Uterus (tissue), 2 donors: ENCODE measurements at regions not wholly inside any gene's neighbourhood (a gene's known extent, or its start where the extent isn't known, plus 50 kb on each side); places are given as distances from the start of the nearest gene placed in this dataset.

Source experiments
- CTCF ChIP-seq, 4 experiments: fragments of 200-600 bp in 2 of 4; fragments of 450-650 bp in 2 of 4; sonication (generic) in 2 of 4; IDR thresholded peaks; one replicate each; pipeline ENCODE4 v1.5.1; 2016 to 2019; ENCODE audit warnings: antibody characterized with exemption in 4 of 4, mild to moderate bottlenecking in 2 of 4, moderate library complexity in 1 of 4
- POLR2A ChIP-seq, 2 donors: fragments of 450-650 bp; IDR thresholded peaks; one replicate each; pipeline ENCODE4 v1.6.1; 2016; ENCODE audit warnings: antibody characterized with exemption in 2 of 2, mild to moderate bottlenecking in 1 of 2, moderate library complexity in 1 of 2

GRCh38 chr7:123285076-123285700, 85.4 kb upstream of the SLC13A1 start:
- TF ChIP-seq CTCF (IDR thresholded peaks at IDR 0.05), result no peak
- TF ChIP-seq POLR2A (IDR thresholded peaks at IDR 0.05), result no peak
